Stromal cell of bone marrow (primary cell): ENCODE measurements at regions not wholly inside any gene's neighbourhood (a gene's known extent, or its start where the extent isn't known, plus 50 kb on each side); places are given as distances from the start of the nearest gene placed in this dataset.

Experiments used
- DNase-seq: peaks from one replicate; pipeline ENCODE4 v3.0.0-alpha.2; 2012; ENCODE audit warnings: low read depth

DNA sequence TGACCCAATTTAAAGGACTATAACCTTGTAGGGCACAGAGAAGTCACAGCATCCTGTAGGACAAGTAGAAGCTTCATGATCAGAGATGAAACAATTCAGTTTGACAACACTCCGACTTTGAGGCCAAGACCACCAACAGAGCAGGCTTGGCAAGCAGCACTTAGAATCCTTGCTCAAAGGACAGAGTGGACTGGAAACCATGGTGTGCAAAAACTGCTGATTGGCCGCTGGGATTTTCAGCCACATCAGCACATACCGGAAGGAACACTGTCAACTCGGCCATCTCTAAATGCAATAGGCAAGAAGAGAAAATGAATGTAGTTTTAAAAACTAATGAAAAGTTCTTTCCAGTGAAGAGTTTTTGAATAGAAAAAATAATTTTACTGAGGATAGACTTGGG is 92.0 kb upstream of the PRMT6 start:
- DNase-seq = no peak

DNA sequence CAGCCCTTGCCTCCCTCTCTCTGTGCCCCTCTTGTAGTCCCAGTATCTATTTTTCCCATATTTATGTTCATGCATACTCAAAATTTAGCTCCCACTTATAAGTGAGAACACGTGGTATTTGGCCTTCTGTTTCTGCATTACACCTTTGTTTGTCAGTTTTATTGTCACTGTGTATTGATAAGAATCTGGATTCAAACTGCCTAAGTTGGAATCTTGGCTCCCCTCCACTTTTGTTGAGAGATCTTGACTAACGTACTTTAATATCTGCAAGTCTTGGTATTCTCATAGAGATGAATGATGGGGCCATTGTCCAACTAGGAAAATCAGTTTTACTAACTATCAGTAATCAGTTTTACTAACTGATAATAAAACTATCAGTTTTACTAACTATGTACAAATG is 87.8 kb upstream of the PRMT6 start:
- no peak for DNase-seq

DNA sequence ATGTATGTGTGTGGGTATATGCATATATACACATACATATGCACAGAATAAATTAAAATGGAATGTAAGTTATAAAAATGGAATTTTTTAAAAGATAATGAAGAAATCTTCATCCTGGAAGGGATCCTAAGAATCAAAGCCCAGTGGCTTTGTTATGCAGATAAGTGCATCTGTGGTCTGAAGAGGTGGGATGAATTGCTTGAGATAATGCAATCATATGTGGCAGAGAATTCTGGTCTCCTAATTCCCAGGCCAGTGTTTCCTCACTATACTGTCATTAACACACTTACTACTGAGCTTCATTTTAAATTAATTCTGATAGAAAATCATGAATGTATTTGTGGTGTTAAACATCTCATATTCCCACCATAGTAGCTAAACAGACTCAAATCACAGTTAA is 86.7 kb upstream of the PRMT6 start:
- no peak for DNase-seq

DNA sequence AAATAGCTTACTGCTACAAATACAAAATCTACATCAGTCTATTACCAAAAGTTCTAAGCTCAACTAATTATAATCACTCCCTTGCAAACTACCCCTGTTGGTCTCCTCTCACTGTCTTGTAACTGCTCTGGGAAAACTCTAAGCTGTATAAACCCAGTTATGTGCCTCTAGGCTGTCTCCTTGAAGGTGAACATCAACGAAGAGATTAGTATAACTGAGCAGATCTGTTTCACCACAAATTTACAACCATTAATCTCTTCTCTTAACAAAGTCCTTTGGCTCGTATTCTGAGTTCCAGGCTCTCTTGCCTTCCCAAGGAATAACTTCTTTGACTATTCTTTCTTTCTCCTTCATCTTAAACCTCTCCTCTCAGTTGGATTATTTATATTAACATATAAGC is 84.4 kb upstream of the PRMT6 start:
- DNase-seq = no peak

DNA sequence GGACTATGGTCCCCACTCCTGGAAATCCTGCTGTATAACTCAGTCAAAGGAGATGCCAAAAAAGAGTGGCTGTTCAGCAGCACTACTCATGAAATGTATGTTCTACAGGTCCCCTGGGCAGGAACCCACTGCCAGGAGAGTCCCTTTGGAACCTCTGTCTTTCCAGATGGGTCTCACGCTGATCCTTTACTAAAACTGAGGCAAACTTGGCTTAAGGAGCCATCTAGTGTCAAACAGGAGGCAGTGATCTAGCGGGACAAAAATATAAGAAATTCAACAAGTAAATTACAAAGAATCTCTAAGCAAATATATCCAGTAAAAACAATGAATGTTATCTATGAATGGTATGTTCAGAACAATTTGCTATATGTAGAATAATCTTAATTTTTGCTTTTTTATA is 80.5 kb upstream of the PRMT6 start:
- DNase-seq = no peak

DNA sequence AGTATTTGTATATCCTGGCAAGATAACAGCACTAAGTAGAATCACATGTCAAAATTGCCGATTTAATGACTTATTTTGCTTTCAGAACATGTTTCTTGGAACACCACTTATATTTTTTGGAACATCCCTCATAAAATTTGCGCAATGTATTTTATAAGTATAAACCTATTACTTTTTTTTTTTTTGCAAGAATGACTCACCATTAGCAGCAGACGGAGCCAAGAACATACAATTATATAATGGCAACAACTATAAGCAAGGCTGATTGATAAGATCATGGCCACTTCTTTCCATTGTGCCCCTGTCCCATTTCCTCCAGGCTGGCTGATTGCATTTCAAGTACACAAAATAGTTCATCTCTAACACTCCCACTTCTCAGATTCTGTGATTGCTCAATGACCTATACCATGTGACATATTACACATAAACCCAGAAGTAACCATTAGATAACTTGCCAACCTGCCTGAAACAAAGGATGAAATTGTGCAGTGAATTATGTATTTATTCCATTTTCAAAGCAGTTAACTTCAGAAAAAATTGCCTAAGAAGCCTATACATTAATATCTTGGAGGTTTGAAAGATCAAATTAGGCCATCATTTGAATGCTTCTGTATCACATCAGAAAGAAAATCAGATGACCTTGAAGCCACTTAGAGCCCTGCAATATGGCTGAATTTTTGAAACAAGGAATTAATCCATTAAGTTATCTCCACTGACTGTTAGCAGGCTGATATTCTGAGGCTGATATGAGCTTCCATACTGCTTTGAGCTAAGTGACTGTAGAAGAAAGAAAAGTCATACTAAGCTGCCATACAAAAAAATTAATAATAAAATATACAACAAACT is 77.8 kb upstream of the PRMT6 start:
- DNase-seq = peak; percentile 75

DNA sequence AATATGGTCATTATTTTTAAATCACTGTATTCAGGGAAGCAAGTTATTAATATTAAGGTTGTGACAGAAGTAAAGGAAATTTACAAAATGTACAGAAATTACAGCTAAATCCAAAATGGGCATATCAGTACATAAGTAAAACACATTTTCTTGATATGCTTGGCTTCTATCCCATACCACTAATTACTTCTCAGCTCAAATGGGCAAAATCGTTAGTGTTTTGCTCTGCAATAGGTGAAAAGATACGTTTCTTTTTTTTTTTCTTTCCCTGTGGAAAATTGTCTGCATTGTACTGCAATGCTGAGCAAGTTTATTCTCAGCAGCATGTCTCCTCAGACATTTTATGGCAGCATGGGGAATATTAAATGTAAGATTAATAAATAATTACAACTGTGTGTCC is 77.1 kb upstream of the PRMT6 start:
- no peak for DNase-seq

DNA sequence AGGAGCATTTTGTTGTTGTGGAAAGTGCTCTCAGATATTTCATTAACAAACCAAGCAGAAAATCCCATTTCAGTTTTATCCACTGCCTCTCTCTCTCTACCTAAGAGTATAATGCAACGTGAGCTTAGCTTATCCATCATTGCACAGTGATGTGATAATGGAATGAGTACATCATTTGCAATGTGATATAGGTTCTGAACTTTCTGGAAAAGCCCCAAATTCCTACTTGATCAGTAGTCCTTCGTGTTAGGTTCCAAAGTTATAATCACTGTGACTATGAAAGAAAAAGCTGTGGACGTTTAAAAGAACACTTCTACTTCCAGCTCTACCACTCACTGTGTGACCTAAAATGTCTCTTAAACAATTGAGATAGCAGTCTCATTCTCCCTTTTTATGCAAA is 76.4 kb upstream of the PRMT6 start:
- no peak for DNase-seq

DNA sequence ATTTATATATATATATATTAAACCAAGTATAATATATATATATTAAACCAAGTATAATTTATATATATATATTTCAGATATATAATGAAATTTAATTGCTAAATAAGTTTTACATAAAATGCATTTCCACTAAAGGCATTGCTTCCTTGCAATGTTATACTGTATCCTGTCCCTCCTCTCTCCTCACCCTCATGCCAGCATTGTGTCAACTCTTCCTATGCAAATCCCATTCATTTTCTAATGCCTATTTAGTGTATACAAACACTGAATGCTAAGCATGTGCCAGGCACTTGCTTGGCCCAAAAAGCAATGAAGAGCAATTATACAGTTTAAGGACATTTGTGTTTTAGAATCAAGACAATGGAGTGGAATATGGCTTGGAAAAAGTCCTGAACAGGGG is 71.7 kb upstream of the PRMT6 start:
- no peak for DNase-seq

DNA sequence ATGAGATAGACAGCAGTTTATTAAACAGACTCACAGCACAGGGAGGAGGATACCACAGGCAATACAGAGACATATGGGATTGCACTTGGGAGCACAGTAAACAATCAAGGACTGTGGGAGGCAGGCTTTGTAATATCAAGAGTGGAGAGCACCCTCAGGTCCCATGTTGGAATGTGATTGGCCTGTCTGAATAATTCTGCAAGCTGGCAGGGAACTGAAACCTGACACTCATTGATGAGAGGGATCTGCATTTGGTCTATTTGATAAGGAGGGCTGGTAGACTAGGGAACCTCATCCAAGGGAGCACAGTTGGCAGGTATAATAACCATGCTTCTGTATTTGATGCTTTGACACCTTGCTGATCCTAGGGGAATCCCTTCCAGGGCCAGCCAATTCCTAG is 69.9 kb upstream of the PRMT6 start:
- no peak for DNase-seq

DNA sequence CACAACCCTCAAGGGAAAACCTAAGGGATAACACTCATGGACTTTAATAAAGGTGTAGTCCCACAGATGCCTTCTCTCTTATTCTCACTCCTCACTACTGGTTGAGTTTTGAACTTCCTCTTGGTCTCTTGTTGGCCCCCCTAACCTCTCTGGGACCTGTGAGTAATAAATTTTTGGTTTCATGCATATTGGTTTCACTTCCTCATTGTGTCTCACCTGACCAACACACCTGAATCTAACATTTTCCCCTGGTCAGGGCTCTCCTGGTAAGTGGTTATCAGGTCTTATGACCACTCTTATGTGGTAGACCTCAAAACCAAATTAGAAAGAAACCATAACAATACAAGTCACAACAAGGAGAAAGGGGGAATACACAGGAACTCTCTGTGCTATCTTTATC is 60.5 kb upstream of the PRMT6 start:
- no peak for DNase-seq

DNA sequence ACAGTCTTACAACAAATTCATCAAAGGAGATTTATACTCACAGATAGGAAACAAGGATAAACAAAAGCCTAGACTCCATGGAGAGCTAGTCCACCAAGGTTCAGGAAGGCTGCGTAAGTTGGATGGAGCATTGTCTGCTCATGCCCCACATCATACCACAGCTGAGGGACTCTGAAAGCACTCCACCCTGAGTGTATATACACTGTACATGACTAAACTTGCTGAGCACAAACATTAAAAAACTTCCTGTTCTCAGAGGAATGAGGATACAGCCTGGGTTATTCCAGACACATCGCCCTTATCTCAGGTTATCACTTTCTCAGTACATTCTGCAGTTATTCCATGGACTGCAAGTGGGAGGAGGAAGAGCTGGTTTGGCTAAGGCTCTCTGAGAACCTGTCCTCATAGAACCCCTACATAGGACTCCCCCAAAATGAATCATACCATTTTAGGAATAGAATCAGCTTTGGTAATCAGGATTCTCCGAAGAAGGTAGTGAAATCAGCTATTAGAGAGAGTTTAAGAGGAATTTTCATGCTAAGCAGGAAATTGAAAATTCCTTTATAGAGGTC is 58.0 kb upstream of the PRMT6 start:
- DNase-seq = no peak

DNA sequence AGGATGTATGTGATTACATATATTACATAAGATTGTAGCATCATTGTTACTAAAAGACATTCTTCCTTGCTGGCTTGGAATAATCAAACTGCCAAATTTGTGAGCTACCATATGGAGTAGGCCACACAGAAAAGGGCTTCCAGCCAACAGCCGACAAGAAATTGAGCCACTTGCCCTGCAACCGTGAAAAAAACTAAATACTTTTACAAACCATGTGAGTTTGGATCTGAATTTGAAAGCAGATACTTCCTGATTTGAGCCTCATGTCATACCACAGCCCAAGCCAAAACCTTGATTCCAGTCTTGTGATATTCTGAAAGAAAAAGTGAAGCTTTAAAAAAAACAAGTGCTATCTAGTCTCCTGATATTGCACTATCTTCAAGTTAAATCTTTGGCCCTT is 55.6 kb upstream of the PRMT6 start:
- DNase-seq = peak; percentile 17

DNA sequence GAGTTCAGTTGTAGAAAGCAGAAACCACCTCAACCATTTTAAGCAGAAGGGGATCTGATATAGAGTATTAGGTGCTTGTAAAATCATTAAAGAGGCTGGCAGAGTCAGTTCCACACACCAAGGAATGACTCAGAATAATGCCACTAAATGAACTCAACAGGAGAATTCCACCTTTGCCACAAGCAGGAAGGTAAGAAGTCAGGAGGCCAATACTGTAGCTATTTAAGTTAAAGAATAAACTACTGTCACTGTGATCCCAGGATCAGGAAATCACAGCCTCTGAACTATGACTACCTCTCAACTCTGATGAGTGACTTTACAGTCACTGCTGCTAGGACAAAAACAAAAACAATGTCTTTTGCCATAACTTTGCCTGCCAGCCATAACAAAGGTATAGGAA is 52.5 kb upstream of the PRMT6 start:
- DNase-seq = no peak

DNA sequence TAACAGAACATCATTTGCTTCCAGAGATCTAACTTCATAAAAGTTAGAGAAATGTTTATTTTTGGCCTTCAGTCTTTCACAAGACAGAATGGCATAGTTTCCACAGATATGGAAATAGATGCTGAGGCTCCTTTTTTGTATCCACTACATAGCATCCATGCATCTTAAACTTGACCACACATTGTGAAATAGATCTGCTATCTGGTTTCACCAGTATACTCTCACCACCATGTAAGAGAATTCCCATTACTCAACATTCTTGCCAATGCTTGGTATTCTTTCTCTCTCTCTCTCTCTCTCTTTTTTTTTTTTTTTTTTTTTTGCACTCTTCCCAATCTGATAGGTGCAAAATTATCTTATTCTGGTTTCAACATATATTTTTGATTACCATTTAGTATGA is 52.1 kb upstream of the PRMT6 start:
- DNase-seq = no peak
